A549 (cell line): ENCODE measurements at regions not wholly inside any gene's neighbourhood (a gene's known extent, or its start where the extent isn't known, plus 50 kb on each side); places are given as distances from the start of the nearest gene placed in this dataset.

Experiments used
- ATAC-seq, 2 experiments: fragments of 200-7000 bp in 1 of 2; fragments of >200 bp in 1 of 2; cut with Nextera tagmentation in 1 of 2; cut with Tn5 transposase in 1 of 2; 3 replicates each; pipeline versions ENCODE4 v1.8.0 to v1.9.1; 2018 to 2020; ENCODE audit warnings: mild to moderate bottlenecking in 1 of 2, moderate library complexity in 1 of 2
- CTCF ChIA-PET: fragments of 300-600 bp; sonication (Branson Sonifier 250); formaldehyde crosslinking; extraction: SDS; loops from one replicate; lab custom pipeline; 2021; ENCODE audit warnings: antibody characterized with exemption, inconsistent platforms; lab: Yijun Ruan, JAX
- POLR2A ChIA-PET: fragments of 350-600 bp; formaldehyde crosslinking; extraction: SDS; loops from one replicate; lab custom pipeline; 2021; ENCODE audit warnings: antibody characterized with exemption, inconsistent platforms; lab: Yijun Ruan, JAX
- DNase-seq, 2 experiments: peaks; one replicate each; pipeline versions ENCODE4 v3.0.0 to v3.0.0-alpha.2; 2011 to 2016; ENCODE audit warnings: low read depth in 1 of 2, low spot score in 1 of 2
- FAIRE-seq: peaks from 2 replicates; lab custom pipeline; 2011; peaks lifted over from hg19 to GRCh38; lab: Jason Lieb, UNC
- H3K27ac ChIP-seq, 2 experiments: fragments of >200 bp; sonication (Bioruptor Twin); formaldehyde crosslinking; 3 replicates each; pipeline ENCODE4 v1.5.1; 2016 to 2017
- H3K4me1 ChIP-seq: fragments of >200 bp; sonication (Bioruptor Twin); formaldehyde crosslinking; 3 replicates; pipeline ENCODE4 v1.6.1; 2016
- H3K4me2 ChIP-seq: fragments of >200 bp; sonication (Bioruptor Twin); formaldehyde crosslinking; 3 replicates; pipeline ENCODE4 v1.6.1; 2016
- H3K4me3 ChIP-seq: fragments of >200 bp; sonication (Bioruptor Twin); formaldehyde crosslinking; 3 replicates; pipeline ENCODE4 v1.5.1; 2016
- H3K9me3 ChIP-seq: fragments of >200 bp; sonication (Bioruptor Twin); formaldehyde crosslinking; 3 replicates; pipeline ENCODE4 v1.6.1; 2016
- BHLHE40 ChIP-seq: IDR thresholded peaks from 2 replicates; pipeline ENCODE4 v1.6.1; 2012; ENCODE audit warnings: low read depth, low read length, inconsistent platforms
- CBX2 ChIP-seq: fragments of 200-600 bp; sonication (generic); IDR thresholded peaks from 2 replicates; pipeline ENCODE4 v1.6.1; 2016; ENCODE audit warnings: low read depth, mild to moderate bottlenecking, borderline replicate concordance
- ELK1 ChIP-seq: fragments of 150-350 bp; IDR thresholded peaks from 2 replicates; pipeline ENCODE4 v1.6.1; 2014; ENCODE audit warnings: low read depth, mild to moderate bottlenecking, low read length
- EP300 ChIP-seq, 2 experiments: fragments of >200 bp; sonication (Bioruptor Twin); formaldehyde crosslinking; IDR thresholded peaks; 2 replicates in 1 of 2; 3 replicates in 1 of 2; pipeline ENCODE4 v1.6.1; 2016 to 2017
- ESRRA ChIP-seq: fragments of 150-350 bp; IDR thresholded peaks from 2 replicates; pipeline ENCODE4 v1.6.1; 2014; ENCODE audit warnings: mild to moderate bottlenecking, low read length, borderline replicate concordance
- FOSB ChIP-seq: fragments of 250-450 bp; sonication (Bioruptor Pico); IDR thresholded peaks from 2 replicates; pipeline ENCODE4 v1.5.0; 2020; ENCODE audit warnings: mild to moderate bottlenecking, moderate library complexity
- GATA3 ChIP-seq: IDR thresholded peaks from 2 replicates; pipeline ENCODE4 v1.6.1; 2012; ENCODE audit warnings: borderline replicate concordance
- HEYL ChIP-seq: fragments of 250-450 bp; sonication (Bioruptor Pico); IDR thresholded peaks from 2 replicates; pipeline ENCODE4 v1.8.0; 2021; ENCODE audit warnings: mild to moderate bottlenecking, moderate library complexity
- HMGXB4 ChIP-seq: fragments of 250-450 bp; sonication (Bioruptor Pico); IDR thresholded peaks from 2 replicates; pipeline ENCODE4 v1.5.0; 2021; ENCODE audit warnings: mild to moderate bottlenecking, moderate library complexity, borderline replicate concordance
- HOXB13 ChIP-seq: fragments of 250-450 bp; sonication (Bioruptor Pico); IDR thresholded peaks from 2 replicates; pipeline ENCODE4 v1.5.0; 2020; ENCODE audit warnings: low read depth, mild to moderate bottlenecking, moderate library complexity
- JUNB ChIP-seq: fragments of >200 bp; sonication (Bioruptor Twin); formaldehyde crosslinking; IDR thresholded peaks from 2 replicates; pipeline ENCODE4 v1.6.1; 2016
- KDM5A ChIP-seq: fragments of 200-600 bp; sonication (generic); IDR thresholded peaks from 2 replicates; pipeline ENCODE4 v1.6.1; 2016; ENCODE audit warnings: antibody characterized with exemption, mild to moderate bottlenecking
- MAFK ChIP-seq: fragments of 450-650 bp; IDR thresholded peaks from 2 replicates; pipeline ENCODE4 v1.6.1; 2014; ENCODE audit not compliant: partially characterized antibody
- MAX ChIP-seq: IDR thresholded peaks from 2 replicates; pipeline ENCODE4 v1.6.1; 2012
- MAZ ChIP-seq: fragments of 150-350 bp; IDR thresholded peaks from 2 replicates; pipeline ENCODE4 v1.6.1; 2014; ENCODE audit warnings: antibody characterized with exemption, low read depth, low read length, borderline replicate concordance
- MYC ChIP-seq: IDR thresholded peaks from 2 replicates; pipeline ENCODE4 v1.6.1; 2012; ENCODE audit warnings: mild to moderate bottlenecking, inconsistent platforms, low read length, improper control_type of control experiment, borderline replicate concordance
- NFE2L2 ChIP-seq: fragments of 150-350 bp; conservative IDR thresholded peaks from 2 replicates; pipeline ENCODE4 v1.6.1; 2014; ENCODE audit warnings: low read length
- PBX3 ChIP-seq: IDR thresholded peaks from 2 replicates; pipeline ENCODE4 v1.6.1; 2012
- PHF8 ChIP-seq: fragments of 200-600 bp; sonication (generic); IDR thresholded peaks from 2 replicates; pipeline ENCODE4 v1.6.1; 2016; ENCODE audit warnings: low read depth, mild to moderate bottlenecking, antibody characterized with exemption, moderate library complexity, borderline replicate concordance
- POLR2AphosphoS2 ChIP-seq: conservative IDR thresholded peaks from 2 replicates; pipeline ENCODE4 v1.6.1; 2012; ENCODE audit warnings: low read length, improper control_type of control experiment, inconsistent platforms
- RAD21 ChIP-seq, 2 experiments: fragments of >200 bp in 1 of 2; sonication (Bioruptor Twin) in 1 of 2; formaldehyde crosslinking in 1 of 2; IDR thresholded peaks in 1 of 2; conservative IDR thresholded peaks in 1 of 2; 2 replicates in 1 of 2; 3 replicates in 1 of 2; pipeline ENCODE4 v1.6.1; 2012 to 2018; ENCODE audit warnings: inconsistent platforms in 1 of 2
- RCOR1 ChIP-seq: fragments of 150-350 bp; IDR thresholded peaks from 2 replicates; pipeline ENCODE4 v1.6.1; 2014; ENCODE audit warnings: antibody characterized with exemption, low read length, low read depth
- RFX5 ChIP-seq: fragments of 450-650 bp; IDR thresholded peaks from 2 replicates; pipeline ENCODE4 v1.7.1; 2014; ENCODE audit warnings: antibody characterized with exemption, mild to moderate bottlenecking, moderate library complexity
- SMC3 ChIP-seq: fragments of >200 bp; sonication (Bioruptor Twin); formaldehyde crosslinking; IDR thresholded peaks from 3 replicates; pipeline ENCODE4 v1.6.1; 2018; ENCODE audit warnings: inconsistent platforms
- TFCP2L1 ChIP-seq: fragments of 250-450 bp; sonication (Bioruptor Pico); IDR thresholded peaks from 2 replicates; pipeline ENCODE4 v1.5.0; 2021; ENCODE audit warnings: mild to moderate bottlenecking
- ZFP36 ChIP-seq: fragments of 450-650 bp; IDR thresholded peaks from 2 replicates; pipeline ENCODE4 v1.6.1; 2014; ENCODE audit warnings: borderline replicate concordance; ENCODE audit not compliant: partially characterized antibody
- ZSCAN20 ChIP-seq: fragments of 250-450 bp; sonication (Bioruptor Pico); IDR thresholded peaks from 2 replicates; pipeline ENCODE4 v1.8.0; 2022; ENCODE audit warnings: mild to moderate bottlenecking, moderate library complexity
- WGBS: methylation state at CpG from one replicate; pipeline ENCODE4 v1.1.6; 2017; ENCODE audit errors: missing lambda C conversion rate; 5-methylcytosine and 5-hydroxymethylcytosine counted together
- TF ChIP-seq, protein P1 (sequence below): fragments of >200 bp; sonication (Bioruptor Twin); formaldehyde crosslinking; IDR thresholded peaks from 2 replicates; pipeline ENCODE4 v1.6.1; 2016

GRCh38 chr1:178024504-178024903 lies 54.6 kb upstream of the SEC16B start:
- 88% methylated on average over 3 of the region's 3 CpGs for WGBS
- H3K9me3 ChIP-seq = no peaks in the 10 kb centered on the region
- no peak overlapping the region for H3K27ac ChIP-seq
- H3K4me3 ChIP-seq = no peak overlapping the region
- ChIA-PET POLR2A (no interaction called here), CTCF (interaction anchor here (2.6 kb wide), 1 partner anchor 13 kb away, joined by 16 read pairs; no protein-coding TSS in a partner anchor)
- no peak for TF ChIP-seq ESRRA
- TF ChIP-seq SMC3 = no peak
- no peak for TF ChIP-seq ELK1
- no peak for TF ChIP-seq GATA3
- no peak for TF ChIP-seq KDM5A
- no peak for TF ChIP-seq RCOR1
- TF ChIP-seq BHLHE40 = no peak
- TF ChIP-seq TFCP2L1 (CRISPR knock-in tag) = no peak
- no peak for TF ChIP-seq POLR2AphosphoS2
- TF ChIP-seq ZFP36 = no peak
- no peak for TF ChIP-seq MAZ
- TF ChIP-seq JUNB = no peak
- FAIRE-seq (no peak), DNase-seq (no peak), ATAC-seq (no peak)
- no peak overlapping the region for H3K4me2 ChIP-seq
- H3K4me1 ChIP-seq = peaks cover 13% of the 10 kb centered on the region; the same call in 2 of the 3 replicates

GRCh38 chr1:178025613-178026356 lies 55.9 kb upstream of the SEC16B start:
- ATAC-seq (no peak), DNase-seq (no peak), FAIRE-seq (no peak)
- Histone ChIP-seq H3K9me3 (no peaks in the 10 kb centered on the region), H3K4me2 (no peak overlapping the region), H3K4me3 (no peak overlapping the region), H3K27ac (no peak overlapping the region), H3K4me1 (peaks cover 13% of the 10 kb centered on the region; the same call in 2 of the 3 replicates)
- WGBS = 84% methylated on average over 9 of the region's 9 CpGs
- ChIA-PET CTCF (interaction anchor here (1.0 to 2.6 kb wide), 2 partner anchors 12 to 977 kb away, joined by 3 to 16 read pairs; no protein-coding TSS in a partner anchor), POLR2A (no interaction called here)
- TF ChIP-seq RFX5 (no peak), MAFK (no peak), RAD21 (conservative IDR thresholded peaks at IDR 0.05 in 1 of 2, IDR thresholded peaks at IDR 0.05 in 1 of 2) (no peak), EP300 (IDR thresholded peaks at IDR 0.05) (no peak), PHF8 (no peak), NFE2L2 (no peak), ZSCAN20 (CRISPR knock-in tag) (no peak), MYC (no peak), MAX (no peak)
- TF ChIP-seq, protein P1, sequence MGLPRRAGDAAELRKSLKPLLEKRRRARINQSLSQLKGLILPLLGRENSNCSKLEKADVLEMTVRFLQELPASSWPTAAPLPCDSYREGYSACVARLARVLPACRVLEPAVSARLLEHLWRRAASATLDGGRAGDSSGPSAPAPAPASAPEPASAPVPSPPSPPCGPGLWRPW = no peak

- POLR2A ChIA-PET = no interaction called here
- CTCF ChIA-PET = interaction anchor here (0.9 to 2.0 kb wide), 4 partner anchors 8 to 254 kb away, joined by 3 to 7 read pairs (median 4); partner anchors contain the start of gene RASAL2
- TF ChIP-seq PBX3 (no peak), FOSB (CRISPR knock-in tag) (no peak), HEYL (no peak), RFX5 (no peak), CBX2 (no peak), HMGXB4 (CRISPR knock-in tag) (no peak), HOXB13 (no peak), BHLHE40 (no peak), ELK1 (no peak), ZSCAN20 (CRISPR knock-in tag) (no peak)
These were observed 59.1 kb upstream of the SEC16B start for GRCh38 chr1:178028841-178029481.

More at GRCh38 chr1:178028841-178029481, 59.1 kb upstream of the SEC16B start:
- no peak for ATAC-seq
- no peak overlapping the region for H3K27ac ChIP-seq
- WGBS = 78% methylated on average over 7 of the region's 7 CpGs
- no peaks in the 10 kb centered on the region for H3K9me3 ChIP-seq
- H3K4me1 ChIP-seq = peaks cover 4% of the 10 kb centered on the region; the same call in 2 of the 3 replicates
- H3K4me3 ChIP-seq = no peak overlapping the region
- no peak for FAIRE-seq
- DNase-seq = no peak
- no peak overlapping the region for H3K4me2 ChIP-seq
